Psoas muscle (tissue), 7 donors: ENCODE measurements at regions not wholly inside any gene's neighbourhood (a gene's known extent, or its start where the extent isn't known, plus 50 kb on each side); places are given as distances from the start of the nearest gene placed in this dataset.

Source experiments
- ATAC-seq, 4 donors: fragments of 200-7000 bp; cut with Tn5 transposase; one replicate each; pipeline ENCODE4 v1.9.1; 2020; ENCODE audit warnings: moderate library complexity in 3 of 4, mild to moderate bottlenecking in 2 of 4
- DNase-seq, 2 donors: peaks; one replicate each; pipeline ENCODE4 v3.0.0-alpha.2; 2020
- H3K27ac ChIP-seq: fragments of 200-600 bp; one replicate; pipeline ENCODE4 v1.8.0; 2022
- H3K27me3 ChIP-seq, 3 donors: fragments of 200-600 bp in 1 of 3; one replicate each; pipeline versions ENCODE4 v1.6.1 to v1.8.0; 2013 to 2022; ENCODE audit warnings: low read length in 2 of 3, mild to moderate bottlenecking in 2 of 3, moderate library complexity in 1 of 3; ENCODE audit not compliant: insufficient read depth in 3 of 3
- H3K36me3 ChIP-seq, 2 donors: fragments of 200-600 bp in 1 of 2; one replicate each; pipeline versions ENCODE4 v1.6.1 to v1.8.0; 2013 to 2022; ENCODE audit warnings: low read depth in 1 of 2, mild to moderate bottlenecking in 1 of 2, moderate library complexity in 1 of 2; ENCODE audit not compliant: insufficient read depth in 1 of 2
- H3K4me1 ChIP-seq: fragments of 200-600 bp; one replicate; pipeline ENCODE4 v1.8.0; 2022
- H3K4me3 ChIP-seq: fragments of 200-600 bp; one replicate; pipeline ENCODE4 v1.8.0; 2022; ENCODE audit warnings: mild to moderate bottlenecking
- H3K9me3 ChIP-seq: fragments of 200-600 bp; one replicate; pipeline ENCODE4 v1.8.0; 2022
- CTCF ChIP-seq: fragments of 200-600 bp; IDR thresholded peaks from one replicate; pipeline ENCODE4 v1.8.0; 2022; ENCODE audit warnings: antibody characterized with exemption
- WGBS, 3 donors: extraction: QIAGEN DNeasy Blood & Tissue Kit; methylation state at CpG; one replicate each; pipeline versions ENCODE4 v1.1.6 to v1.1.7; 2013; 5-methylcytosine and 5-hydroxymethylcytosine counted together
- intact Hi-C, 2 donors: fragments of 100-400 bp; cut with DNase I; formaldehyde crosslinking; loops; one replicate each; pipeline versions ENCODE4 v1.11.0 to v1.14.2; 2022
- donor health status: healthy with polysubstance abuse.
- donor health status: DM: no; HTN: no; CAD: no; lungs with moderate emphysema.
- donor health status: Bipolar disorder and iron deficiency.
- donor health status: healthy.
- donor health status: DM: yes; HTN: yes; CAD: no.
- donor health status: DM: no; HTN: no; CAD: no.
- donor health status: DM: yes; HTN: yes; CAD: no.

GRCh38 chr6:1025821-1026220, 286.1 kb upstream of the FOXQ1 start:
- Histone ChIP-seq H3K27ac (no peak overlapping the region), H3K27me3 (peaks cover 0 to 7% (median 0%) of the 10 kb centered on the region in 3 donors), H3K4me1 (no peaks in the 10 kb centered on the region), H3K9me3 (no peaks in the 10 kb centered on the region), H3K4me3 (no peak overlapping the region), H3K36me3 (no peaks in the 10 kb centered on the region)
- intact Hi-C loops, result no loop called here
- DNase-seq, result no peak
- no peak for ATAC-seq
- no peak for TF ChIP-seq CTCF
- WGBS, 3 donors, result 88 to 91% (median 90%) methylated on average over 3 of the region's 3 CpGs

- no peak overlapping the region for H3K27ac ChIP-seq
- H3K9me3 ChIP-seq, result no peaks in the 10 kb centered on the region
- DNase-seq, result no peak
- no peaks in the 10 kb centered on the region for H3K4me1 ChIP-seq
- 58 to 61% (median 61%) methylated on average over 9 of the region's 9 CpGs for WGBS, 3 donors
- no peak overlapping the region for H3K4me3 ChIP-seq
- no peaks in the 10 kb centered on the region for H3K36me3 ChIP-seq
- TF ChIP-seq CTCF, result no peak
- ATAC-seq, result no peak
- H3K27me3 ChIP-seq, result peaks cover 0 to 7% (median 0%) of the 10 kb centered on the region in 3 donors
- intact Hi-C loops, result no loop called here
Observed at GRCh38 chr6:1024587-1024986, 287.3 kb upstream of the FOXQ1 start.

- WGBS, 3 donors, result 82 to 89% (median 86%) methylated on average over 6 of the region's 6 CpGs
- no peaks in the 10 kb centered on the region for H3K4me1 ChIP-seq
- ATAC-seq, result no peak
- no peak for DNase-seq
- H3K4me3 ChIP-seq, result no peak overlapping the region
- H3K36me3 ChIP-seq, result no peaks in the 10 kb centered on the region
- H3K27ac ChIP-seq, result no peak overlapping the region
- peaks cover 0 to 7% (median 0%) of the 10 kb centered on the region in 3 donors for H3K27me3 ChIP-seq
- no peaks in the 10 kb centered on the region for H3K9me3 ChIP-seq
- TF ChIP-seq CTCF, result no peak
- intact Hi-C loops, result no loop called here
Observed at GRCh38 chr6:1024161-1024560, 287.7 kb upstream of the FOXQ1 start.

- WGBS, 3 donors, result 88 to 91% (median 90%) methylated on average over 4 of the region's 4 CpGs
- H3K9me3 ChIP-seq, result no peaks in the 10 kb centered on the region
- intact Hi-C loops, result no loop called here
- DNase-seq (no peak), ATAC-seq (no peak)
- H3K4me3 ChIP-seq, result no peak overlapping the region
- no peak overlapping the region for H3K27ac ChIP-seq
- H3K36me3 ChIP-seq, result no peaks in the 10 kb centered on the region
- peaks cover 0 to 7% (median 0%) of the 10 kb centered on the region in 3 donors for H3K27me3 ChIP-seq
- TF ChIP-seq CTCF, result no peak
- H3K4me1 ChIP-seq, result no peaks in the 10 kb centered on the region
Observed at GRCh38 chr6:1023229-1023628, 288.7 kb upstream of the FOXQ1 start.

GRCh38 chr6:1022719-1023118, 289.2 kb upstream of the FOXQ1 start:
- WGBS, 3 donors, result 98 to 100% (median 98%) methylated on average over 2 of the region's 2 CpGs
- intact Hi-C loops, result no loop called here
- TF ChIP-seq CTCF, result no peak
- Histone ChIP-seq H3K9me3 (no peaks in the 10 kb centered on the region), H3K4me1 (no peaks in the 10 kb centered on the region), H3K27me3 (peaks cover 0 to 7% (median 0%) of the 10 kb centered on the region in 3 donors), H3K36me3 (no peaks in the 10 kb centered on the region), H3K4me3 (no peak overlapping the region), H3K27ac (no peak overlapping the region)
- DNase-seq (no peak), ATAC-seq (no peak)
